GM19238 (cell line): ENCODE measurements at regions not wholly inside any gene's neighbourhood (a gene's known extent, or its start where the extent isn't known, plus 50 kb on each side); places are given as distances from the start of the nearest gene placed in this dataset.

Experiments
- DNase-seq: peaks from one replicate; pipeline ENCODE4 v3.0.0; 2011; ENCODE audit warnings: low spot score; ENCODE audit not compliant: insufficient read length

DNA sequence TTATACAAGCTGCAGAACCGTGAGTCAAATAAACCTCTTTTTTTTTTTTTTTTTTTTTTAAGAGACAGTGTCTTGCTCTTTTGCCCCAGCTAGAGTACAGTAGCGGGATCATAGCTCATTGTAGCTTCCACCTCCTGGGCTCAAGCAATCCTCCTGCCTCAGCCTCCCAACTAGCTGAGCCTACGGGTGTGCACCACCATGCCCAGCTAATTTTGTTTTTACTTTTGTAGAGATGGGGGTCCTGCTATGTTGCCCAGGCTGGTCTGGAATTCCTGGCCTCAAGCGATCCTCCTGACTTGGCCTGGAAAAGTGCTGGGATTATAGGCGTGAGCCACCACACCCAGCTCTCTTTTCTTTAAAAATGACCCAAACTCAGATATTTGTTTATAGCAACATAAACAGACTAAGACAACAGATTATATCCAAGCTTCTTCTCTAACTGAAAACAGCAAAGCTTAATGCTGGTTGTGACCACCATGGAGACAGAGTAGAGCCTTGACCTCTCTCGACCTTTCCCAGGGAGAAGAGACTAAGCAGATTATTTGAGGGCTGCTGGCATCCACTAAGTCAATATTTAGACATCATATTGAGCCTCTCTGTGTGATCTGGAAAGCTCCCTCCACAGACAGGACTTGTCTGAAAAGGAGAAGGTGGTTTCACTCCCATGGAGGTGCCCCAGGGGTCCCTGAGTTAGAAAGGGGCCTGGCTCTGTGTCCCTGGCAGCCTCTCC lies 150.0 kb downstream of the KCTD15 start:
- no peak for DNase-seq

DNA sequence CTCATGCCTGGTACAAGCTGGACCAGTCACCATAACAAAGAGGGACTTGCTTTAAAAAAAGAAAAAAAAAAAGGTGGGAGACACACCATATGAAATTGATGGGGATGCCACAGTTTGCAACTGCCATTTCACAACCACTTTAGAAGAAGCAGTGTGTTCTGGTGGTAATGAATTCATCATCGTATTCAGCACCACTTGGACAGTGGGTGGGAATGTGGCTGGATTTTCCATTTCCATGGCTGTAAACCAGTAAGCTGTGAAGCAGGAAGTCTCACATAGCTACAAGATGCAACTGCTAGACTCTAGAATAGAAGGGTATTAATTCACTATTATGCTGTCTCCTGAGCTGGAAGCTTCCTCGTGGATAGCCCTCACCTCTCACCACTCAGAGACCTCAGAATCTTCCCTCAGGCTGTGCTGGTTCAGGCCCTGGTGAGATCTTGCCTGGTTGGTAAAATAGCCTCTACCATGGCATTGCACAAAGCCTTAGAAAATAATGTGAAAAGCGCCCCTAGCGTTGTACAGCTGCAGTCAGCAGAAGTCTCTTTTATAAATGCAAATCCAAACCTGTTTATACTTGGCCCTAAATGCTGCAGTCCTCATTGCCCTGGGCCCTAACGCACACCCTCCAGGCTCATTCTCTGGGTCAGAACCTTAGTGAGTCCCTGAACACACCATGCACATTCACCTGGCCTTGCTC lies 150.7 kb downstream of the KCTD15 start:
- no peak for DNase-seq

DNA sequence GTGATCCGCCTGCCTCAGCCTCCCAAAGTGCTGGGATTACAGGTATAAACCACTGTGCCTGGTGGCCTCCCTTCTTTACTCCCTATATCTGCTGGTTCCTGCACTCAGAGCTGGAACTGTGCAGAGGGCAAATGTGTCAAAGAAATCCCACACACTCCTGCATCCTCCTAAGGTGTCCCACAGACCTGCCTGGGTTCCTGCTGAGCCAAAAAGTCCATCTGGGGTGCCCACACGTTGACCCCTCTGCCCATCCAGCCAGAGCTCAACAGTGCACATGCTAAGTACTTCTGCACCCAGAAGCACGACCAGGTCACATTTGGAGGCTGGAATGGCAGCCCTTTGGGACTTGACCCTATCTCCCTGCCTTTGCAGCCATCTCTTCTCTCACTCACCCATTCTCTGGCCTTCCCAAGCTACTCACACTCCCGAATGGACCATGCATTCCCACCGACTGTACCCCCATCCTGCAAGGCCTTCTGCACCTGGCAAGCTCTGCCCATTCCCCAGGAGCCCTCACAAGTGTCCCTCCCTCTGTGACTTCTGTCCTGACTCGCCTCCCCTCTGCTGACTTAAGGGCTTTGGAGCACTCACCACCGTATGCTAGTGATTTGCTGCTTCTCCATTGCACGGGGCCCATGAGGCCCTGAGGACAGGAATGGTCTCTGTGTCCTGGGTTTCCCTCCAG lies 152.1 kb downstream of the KCTD15 start:
- DNase-seq: no peak

DNA sequence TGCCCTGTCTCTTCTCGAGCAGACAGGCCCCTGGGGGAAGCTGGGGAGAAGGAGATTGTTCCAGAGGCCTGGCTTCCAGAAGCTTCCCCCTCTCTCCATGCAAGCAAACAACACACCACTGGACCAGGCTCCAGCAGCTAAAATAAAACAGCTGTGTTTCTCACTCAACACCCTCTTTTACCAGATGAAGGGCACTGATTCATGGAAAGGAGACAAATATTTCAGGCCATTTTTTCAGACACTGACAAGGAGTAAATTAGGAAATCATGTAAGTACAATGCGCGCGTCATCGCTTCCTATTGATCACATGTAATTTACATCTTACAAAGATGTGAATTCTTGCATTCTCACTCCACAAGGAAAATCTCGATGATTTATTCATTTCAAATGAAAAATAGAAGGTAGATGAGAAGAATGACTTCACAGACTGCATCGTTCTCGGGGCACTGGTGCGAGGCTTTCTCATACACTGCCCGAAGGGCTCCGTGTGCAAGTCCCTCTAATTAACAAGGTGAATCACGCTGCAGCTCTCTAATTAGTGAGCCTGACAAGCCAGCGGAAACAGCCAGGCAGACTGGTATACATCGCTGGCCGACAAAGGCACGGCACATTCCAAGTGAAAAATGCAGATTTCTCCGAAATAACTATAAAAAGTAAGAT lies 153.6 kb downstream of the KCTD15 start:
- no peak for DNase-seq

DNA sequence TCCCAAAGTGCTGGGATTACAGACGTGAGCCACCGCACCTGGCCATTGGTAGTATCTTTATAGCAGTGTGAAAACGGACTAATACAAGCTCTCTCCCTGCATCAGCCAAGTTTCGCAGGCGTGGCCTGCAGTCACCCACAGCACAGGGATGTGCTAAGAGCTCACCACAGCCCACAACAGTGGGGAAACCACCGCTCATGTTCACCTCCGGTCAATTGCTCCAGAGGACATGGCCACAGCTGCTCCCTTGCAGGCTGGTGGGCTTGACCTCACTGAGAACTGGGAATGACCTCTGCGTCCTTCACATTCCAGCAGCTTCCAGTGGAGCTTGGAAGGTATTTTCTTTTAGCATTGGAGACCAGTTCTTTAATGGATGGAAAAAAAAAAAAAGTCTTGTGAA lies 156.4 kb downstream of the KCTD15 start:
- DNase-seq: no peak

DNA sequence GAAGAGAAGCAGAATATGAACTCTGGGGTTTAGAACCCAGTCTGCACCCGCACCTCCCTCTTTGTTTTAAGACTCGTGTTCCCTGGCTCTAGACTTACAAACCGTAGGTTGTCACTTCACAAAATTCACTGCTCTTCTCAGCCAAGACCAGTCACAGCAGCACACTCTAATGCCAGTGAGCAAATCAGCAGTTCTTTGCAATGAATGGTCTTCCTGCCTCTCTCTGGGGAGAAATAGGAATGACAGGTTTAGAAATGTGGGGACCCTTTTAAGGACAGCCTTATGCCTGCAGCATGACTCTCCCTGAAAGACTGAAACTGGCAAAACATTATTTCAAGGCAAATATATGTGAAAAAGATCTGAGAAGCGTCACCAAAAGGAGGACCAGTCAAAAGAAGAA lies 156.9 kb downstream of the KCTD15 start:
- DNase-seq: no peak

DNA sequence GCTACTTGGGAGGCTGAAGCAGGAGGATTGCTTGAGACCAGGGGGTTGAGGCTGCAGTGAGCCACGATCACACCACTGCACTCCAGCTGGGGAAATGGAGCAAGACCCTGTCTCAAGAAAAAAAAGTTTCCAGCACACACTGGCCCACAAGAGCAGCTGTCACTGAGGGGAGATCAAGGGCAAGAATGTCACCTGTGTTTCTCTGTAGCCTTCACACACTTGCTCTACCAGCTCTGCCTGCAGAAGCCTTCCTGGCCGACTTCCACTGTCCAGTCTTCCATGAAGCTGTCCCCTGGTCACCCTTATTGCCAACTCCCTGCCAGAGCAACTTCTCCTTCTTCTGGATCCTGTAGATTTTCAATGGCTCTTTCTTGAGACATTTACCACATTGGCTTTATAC lies 158.0 kb downstream of the KCTD15 start:
- no peak for DNase-seq

DNA sequence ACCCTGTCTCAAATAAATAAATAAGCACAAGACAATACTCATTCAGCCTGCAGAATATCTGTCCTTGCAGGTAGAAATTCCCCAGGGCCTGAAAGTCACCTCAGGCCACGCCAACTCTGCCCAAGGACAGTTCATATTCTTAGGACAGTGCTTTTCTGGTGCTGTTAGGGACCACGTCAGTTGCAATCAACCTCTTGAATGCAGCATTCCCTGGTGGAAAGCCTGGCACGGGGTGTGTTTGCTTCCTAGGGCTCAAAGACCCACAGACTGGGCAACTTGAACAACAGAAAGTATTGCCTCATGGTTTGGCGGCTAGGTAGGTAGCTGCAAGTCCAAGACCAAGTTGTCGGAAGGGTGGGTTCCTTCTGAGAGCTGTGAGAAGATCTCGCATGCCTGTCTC lies 160.3 kb downstream of the KCTD15 start:
- no peak for DNase-seq

DNA sequence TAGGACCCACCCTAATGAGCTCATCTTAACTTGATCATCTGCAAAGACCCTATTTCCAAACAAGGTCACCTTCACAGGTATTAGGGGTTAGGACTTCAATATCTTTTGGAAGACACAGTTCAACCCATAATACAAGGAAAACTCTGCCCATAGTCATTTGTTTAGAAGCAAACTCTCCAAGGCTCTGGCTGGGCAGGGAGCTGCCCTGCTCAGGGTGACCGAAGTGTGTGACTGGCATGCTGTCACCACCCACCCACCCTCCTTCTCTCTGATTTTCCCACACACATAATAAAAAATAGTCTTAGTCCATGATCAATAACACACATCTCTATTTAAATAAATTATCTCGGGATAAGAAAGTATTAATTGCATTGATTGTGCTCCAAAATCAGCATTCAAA lies 161.1 kb downstream of the KCTD15 start:
- no peak for DNase-seq

DNA sequence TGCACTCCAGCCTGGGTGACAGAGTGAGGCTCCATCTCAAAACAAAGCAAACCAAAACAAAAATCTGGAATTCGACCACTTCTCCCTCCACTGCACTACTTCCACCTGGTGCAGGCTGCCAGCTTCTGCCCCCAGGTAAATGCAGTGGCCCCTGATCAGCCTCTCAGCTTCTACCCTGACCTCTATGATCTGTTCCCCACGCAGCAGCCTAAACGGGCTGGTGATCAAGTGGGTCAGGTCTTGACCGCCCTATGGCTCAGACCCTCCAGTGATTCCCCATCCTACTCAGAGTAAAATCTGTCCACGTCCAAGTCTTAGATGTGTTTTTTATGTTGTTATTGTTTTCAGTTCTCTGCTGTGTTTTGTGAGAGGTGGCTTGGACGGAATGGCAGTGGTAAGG lies 163.9 kb downstream of the KCTD15 start:
- DNase-seq: no peak

DNA sequence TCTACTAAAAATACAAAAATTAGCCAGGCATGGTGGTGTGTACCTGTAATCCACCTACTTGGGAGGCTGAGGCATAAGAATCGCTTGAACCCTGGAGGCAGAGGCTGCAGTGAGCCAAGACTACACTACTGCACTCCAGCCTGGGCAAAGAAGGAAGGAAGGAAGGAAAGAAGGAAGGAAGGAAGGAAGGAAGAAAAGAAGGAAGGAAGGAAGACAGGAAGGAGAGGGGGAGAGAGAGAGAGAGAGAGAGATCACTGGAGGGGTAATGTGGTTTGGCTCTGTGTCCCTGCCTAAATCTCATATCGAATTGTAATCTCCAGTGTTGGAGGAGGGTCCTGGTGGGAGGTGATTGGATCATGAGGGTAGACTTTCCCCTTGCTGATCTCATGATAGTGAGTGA lies 165.5 kb downstream of the KCTD15 start:
- no peak for DNase-seq

DNA sequence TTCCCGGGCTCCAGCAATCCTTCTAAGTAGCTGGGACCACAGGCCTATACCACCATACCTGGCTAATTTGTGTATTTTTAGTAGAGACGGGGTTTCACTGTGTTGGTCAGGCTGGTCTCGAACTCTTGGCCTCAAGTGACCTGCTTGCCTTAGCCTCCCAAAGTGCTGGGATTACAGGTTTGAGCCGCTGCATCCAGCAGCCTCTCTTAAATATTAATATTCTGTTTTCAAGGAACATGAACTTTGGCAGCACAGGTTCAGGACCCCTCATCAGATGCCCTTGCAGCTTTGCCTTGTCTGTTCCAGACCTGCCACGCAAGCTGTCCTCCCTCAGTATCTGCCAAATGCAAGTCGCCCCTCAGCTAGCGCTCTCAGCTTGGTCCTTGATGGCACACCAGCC lies 166.8 kb downstream of the KCTD15 start:
- no peak for DNase-seq

DNA sequence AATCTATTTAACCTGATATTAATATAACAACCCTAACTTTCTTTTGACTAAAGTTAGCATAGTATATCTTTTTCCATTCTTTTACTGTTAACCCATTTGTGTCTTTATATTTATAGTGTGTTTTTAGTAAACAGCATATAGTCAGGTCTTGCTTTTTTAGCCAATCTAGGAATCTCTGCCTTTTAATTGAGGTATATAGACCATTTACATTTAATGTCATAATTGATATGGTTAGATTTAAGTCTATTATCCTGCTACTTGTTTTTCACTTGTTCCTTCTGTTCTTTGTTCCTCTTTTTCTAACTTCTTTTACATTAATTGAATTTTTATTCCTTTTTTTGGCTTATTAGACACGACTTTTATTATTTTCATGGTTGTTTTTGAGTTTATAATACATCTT lies 174.4 kb downstream of the KCTD15 start:
- no peak for DNase-seq

DNA sequence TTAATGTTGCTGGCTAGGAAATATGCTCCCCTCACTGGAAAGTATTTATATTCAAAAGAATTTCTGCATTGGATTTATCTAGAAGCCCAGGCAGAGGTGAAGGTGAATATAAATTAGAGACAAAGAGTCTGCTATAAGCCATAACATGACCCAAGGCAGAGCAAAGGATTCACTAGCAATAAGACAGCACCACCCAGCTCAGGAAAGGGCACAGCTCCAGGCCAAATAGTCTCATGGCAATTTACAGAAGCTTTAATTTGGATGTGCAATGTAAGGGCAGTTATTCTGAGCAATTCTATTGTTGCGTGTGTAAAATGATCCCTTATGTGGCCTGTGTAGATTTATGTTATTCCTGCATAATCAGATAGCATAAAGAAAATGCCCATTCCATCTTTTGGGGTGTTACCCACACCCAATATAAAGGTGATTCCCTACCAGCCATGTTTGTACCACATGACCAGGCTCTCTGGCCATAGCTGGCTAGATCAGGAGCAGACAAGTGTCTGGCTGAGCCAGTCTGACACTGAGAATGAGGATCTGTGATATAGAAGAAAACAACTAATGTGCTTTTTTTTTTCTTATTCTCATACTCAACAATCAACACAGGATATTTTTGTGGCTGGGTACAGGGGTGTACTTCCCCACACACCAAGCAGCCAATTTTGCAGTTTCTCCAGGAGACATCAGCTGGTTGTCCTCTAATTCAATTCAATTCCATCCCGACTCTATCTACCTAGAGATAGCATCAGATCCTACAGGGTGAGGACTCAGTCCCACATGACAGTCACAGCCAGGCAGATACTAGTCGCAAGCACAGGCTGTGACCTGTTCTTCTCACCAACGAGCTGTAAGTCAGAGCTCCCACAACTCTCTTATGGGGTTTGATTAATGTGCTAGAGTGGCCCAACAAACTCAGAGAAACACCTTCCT lies 181.4 kb downstream of the KCTD15 start:
- no peak for DNase-seq

DNA sequence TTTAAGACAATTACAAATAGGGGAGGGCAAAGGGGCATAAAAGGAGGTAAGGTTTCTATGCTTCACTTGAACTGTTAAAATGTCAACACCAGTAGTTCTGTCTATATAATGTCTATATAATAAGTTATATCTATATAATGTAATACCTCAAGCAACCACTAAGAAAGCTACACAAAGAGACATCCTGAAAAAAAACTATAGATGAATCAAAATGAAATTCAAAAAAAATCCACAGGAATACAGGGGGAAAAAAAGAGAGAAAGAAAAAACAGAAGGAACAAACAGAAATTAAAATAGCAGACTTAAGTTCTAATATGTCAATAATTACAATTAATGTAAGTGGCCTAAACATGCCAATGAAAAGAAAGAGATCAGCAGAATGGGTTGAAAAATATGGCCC lies 186.0 kb downstream of the KCTD15 start:
- DNase-seq: no peak

DNA sequence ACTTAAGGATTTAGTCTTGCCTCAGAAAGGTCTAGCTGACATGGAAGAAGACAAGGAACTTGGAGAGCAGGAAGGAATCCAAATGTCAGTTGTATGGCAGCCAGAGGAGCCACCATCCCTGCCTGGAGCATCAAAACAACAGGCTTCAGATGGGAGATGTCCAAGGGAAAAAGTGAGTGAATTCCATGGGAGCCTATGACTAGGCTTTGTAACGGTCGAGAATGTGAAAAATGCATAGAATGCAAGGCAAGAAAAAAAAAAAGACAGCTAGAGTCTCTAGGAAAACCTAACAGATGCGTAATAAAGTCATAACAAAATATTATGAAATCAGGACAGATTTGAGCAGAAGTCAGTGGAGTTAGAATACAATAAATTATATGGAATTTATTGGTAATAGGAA lies 183.7 kb upstream of the LSM14A start:
- DNase-seq: no peak

DNA sequence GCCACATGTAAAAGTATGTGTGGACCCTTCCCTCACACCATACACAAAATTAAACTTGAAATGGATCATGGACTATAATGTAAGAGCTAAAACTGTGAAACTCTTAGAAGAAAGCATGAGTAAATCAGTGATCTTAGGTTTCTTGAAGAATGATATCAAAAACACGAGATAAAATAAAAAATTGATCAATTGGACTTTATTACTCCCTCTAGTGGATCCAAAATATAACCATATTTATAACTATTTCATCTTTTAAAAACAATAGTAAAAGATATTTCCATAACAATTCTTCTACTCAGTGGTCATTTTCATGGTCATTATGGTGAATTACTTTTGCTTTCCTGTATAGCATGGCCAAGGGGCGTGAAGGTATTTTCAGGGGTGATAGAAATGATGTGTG lies 174.6 kb upstream of the LSM14A start:
- DNase-seq: no peak

DNA sequence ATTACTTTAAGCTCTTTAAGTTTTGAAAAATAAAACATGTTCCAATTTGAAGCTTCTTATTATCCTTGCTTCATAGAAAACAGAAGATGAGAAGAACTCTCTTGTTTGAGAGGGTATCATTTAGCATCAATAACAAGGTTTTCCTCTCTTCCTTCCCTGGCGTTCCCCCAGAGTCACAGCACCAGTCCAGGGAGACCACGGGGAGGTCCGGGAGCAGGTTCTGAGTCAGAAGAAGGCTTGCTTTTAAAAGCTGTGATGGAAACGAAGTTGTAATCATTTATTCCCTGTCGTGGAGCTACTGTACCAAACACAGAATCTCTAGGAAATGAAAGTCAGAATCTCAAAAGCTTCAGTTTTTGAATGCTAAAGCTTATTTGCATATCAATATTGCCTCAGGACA lies 174.0 kb upstream of the LSM14A start:
- no peak for DNase-seq

DNA sequence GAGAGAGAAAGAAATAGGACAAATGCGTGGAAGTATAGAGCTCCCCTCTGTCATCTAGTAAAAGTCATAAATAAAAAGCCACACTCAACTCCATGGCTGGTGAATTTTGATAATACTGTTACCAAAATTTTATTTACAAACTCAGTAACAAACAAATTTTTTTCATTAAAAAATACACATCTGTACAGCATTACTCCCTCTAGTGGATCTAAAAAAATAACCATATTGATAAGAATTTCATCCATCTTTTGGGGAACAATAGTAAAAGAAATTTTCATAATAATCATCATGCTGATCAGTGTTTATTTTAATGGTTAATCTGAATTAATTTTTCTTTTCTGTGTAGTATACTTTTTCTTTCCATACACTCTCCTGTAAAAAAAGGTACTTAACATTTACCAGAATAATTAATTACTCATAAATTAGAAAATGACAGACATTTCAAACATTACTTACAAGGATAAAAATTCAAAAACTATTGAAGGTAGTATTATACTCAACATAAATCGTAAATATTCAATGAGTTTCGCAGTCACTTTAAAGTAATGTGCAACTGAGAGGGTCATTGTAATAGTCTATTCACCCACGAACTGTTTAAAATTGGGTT lies 173.5 kb upstream of the LSM14A start:
- no peak for DNase-seq

DNA sequence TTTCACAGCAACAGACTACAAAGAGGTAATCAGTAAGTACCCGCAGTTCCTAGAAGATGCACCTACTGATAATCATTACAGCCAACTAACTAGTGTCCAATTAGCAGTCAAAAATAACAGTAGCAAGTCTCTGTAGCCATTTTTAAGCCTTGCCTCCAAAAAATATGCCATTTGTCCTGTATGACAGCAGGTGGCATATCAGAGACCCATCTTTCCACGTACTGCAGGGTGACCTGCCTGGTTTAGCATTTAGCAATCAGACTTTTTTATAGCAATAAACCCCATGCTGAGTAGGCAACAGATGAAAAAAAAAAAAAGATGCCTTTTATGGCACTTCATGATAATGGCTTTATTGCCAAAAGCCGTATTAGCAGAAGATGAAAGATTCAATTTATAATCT lies 155.3 kb upstream of the LSM14A start:
- DNase-seq: no peak

DNA sequence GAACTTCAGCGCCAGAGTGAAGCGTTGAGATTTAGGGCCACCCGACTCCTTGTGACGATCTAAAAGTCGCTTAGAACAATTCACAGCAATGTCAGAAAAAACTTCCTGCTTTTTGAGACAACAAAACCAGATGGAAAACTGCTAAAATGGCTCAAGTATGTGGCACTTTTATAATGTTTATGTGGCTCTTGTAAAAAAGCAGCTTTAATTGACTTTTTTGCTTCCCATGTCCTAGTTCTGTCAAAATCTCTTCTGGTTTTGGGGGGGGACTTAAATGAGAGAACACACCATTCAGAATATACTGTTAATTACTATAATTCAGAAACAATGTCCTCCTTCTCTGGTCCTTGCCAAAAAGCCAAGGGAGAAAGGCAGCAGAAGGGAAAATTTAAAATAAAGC lies 154.7 kb upstream of the LSM14A start:
- no peak for DNase-seq
